B cell (primary cell): ENCODE measurements at regions not wholly inside any gene's neighbourhood (a gene's known extent, or its start where the extent isn't known, plus 50 kb on each side); places are given as distances from the start of the nearest gene placed in this dataset.
"Not testable (repeated sequence)": the region's sequence is repeated elsewhere in the genome, so short reads cannot be mapped to it uniquely, and the experiment has no call there.

Experiments
- ATAC-seq: fragments of 200-7000 bp; cut with Tn5 transposase; one replicate; pipeline ENCODE4 v1.10.0; 2021; ENCODE audit warnings: low read depth, mild to moderate bottlenecking, moderate number of reproducible peaks, moderate library complexity
- CTCF ChIA-PET: fragments of 350-600 bp; sonication (Branson Sonifier 250); formaldehyde crosslinking; loops from one replicate; lab custom pipeline; 2021; ENCODE audit warnings: antibody characterized with exemption, inconsistent platforms; lab: Charles Lee
- POLR2A ChIA-PET: fragments of 350-600 bp; sonication (Branson Sonifier 250); formaldehyde crosslinking; loops from one replicate; lab custom pipeline; 2021; ENCODE audit warnings: antibody characterized with exemption; lab: Charles Lee
- DNase-seq: peaks from one replicate; pipeline ENCODE4 v3.0.0; 2013
- H2AFZ ChIP-seq: 2 replicates; pipeline ENCODE4 v1.6.1; 2012; ENCODE audit warnings: mild to moderate bottlenecking, low read depth, low read length; ENCODE audit not compliant: insufficient read depth, poor library complexity, severe bottlenecking
- H3K27ac ChIP-seq, 2 donors: 1 replicate in 1 of 2; 2 replicates in 1 of 2; pipeline ENCODE4 v1.5.1; 2012 to 2013; ENCODE audit warnings: low read length in 2 of 2, mild to moderate bottlenecking in 2 of 2, moderate library complexity in 1 of 2
- H3K27me3 ChIP-seq, 4 experiments: fragments of 200-600 bp in 1 of 4; sonication (generic) in 1 of 4; replicated peaks in 1 of 4; 1 replicate in 2 of 4; 2 replicates in 2 of 4; pipeline versions ENCODE4 v1.6.1 to v1.7.0; 2013 to 2016; ENCODE audit warnings: low read length in 3 of 4, mild to moderate bottlenecking in 2 of 4, mixed read lengths in 1 of 4, moderate library complexity in 1 of 4; ENCODE audit not compliant: insufficient read depth in 4 of 4, control insufficient read depth in 3 of 4; ENCODE audit errors: control extremely low read depth in 1 of 4
- H3K36me3 ChIP-seq, 2 experiments: replicated peaks in 1 of 2; 1 replicate in 1 of 2; 2 replicates in 1 of 2; pipeline versions ENCODE4 v1.6.1 to v1.7.1; 2013; ENCODE audit warnings: low read length in 1 of 2; ENCODE audit not compliant: insufficient read depth in 2 of 2, control insufficient read depth in 1 of 2; ENCODE audit errors: control extremely low read depth in 1 of 2, extremely low read depth in 1 of 2
- H3K4me1 ChIP-seq, 2 donors: fragments of 200-600 bp in 1 of 2; sonication (generic) in 1 of 2; 1 replicate in 1 of 2; 2 replicates in 1 of 2; pipeline versions ENCODE4 v1.5.1 to v1.6.1; 2013 to 2017; ENCODE audit warnings: low read length in 2 of 2; ENCODE audit not compliant: control insufficient read depth in 2 of 2, insufficient read depth in 2 of 2
- H3K4me2 ChIP-seq: replicated peaks from 2 replicates; pipeline ENCODE3; 2012; ENCODE audit warnings: mild to moderate bottlenecking, low read depth, low read length; ENCODE audit not compliant: poor library complexity, severe bottlenecking
- H3K4me3 ChIP-seq, 5 experiments: fragments of 200-600 bp in 1 of 5; sonication (generic) in 1 of 5; 1 replicate in 3 of 5; 2 replicates in 2 of 5; pipeline versions ENCODE4 v1.5.1 to v1.7.0; 2011 to 2016; ENCODE audit warnings: low read length in 4 of 5, mild to moderate bottlenecking in 4 of 5, low read depth in 2 of 5, control low read depth in 1 of 5, moderate library complexity in 1 of 5; ENCODE audit not compliant: insufficient read depth in 1 of 5; ENCODE audit errors: control extremely low read depth in 1 of 5, extremely low read depth in 1 of 5
- H3K79me2 ChIP-seq: fragments of 200-600 bp; sonication (generic); one replicate; pipeline ENCODE4 v1.6.0; 2016; ENCODE audit warnings: low read length; ENCODE audit not compliant: control insufficient read depth, insufficient read depth
- H3K9ac ChIP-seq: fragments of 200-600 bp; sonication (generic); 2 replicates; pipeline ENCODE4 v1.6.1; 2017; ENCODE audit warnings: mild to moderate bottlenecking, low read length, moderate library complexity
- H3K9me3 ChIP-seq, 3 donors: one replicate each; pipeline versions ENCODE4 v1.6.1 to v1.7.1; 2013; ENCODE audit warnings: low read length in 2 of 3; ENCODE audit not compliant: control insufficient read depth in 2 of 3, insufficient read depth in 1 of 3; ENCODE audit errors: control extremely low read depth in 1 of 3
- H4K20me1 ChIP-seq: 2 replicates; pipeline ENCODE4 v1.6.0; 2012; ENCODE audit warnings: mild to moderate bottlenecking, low read length; ENCODE audit not compliant: insufficient read depth, control insufficient read depth, poor library complexity, severe bottlenecking
- H3K27ac Mint-ChIP-seq: one replicate; pipeline ENCODE4 v1.8.0; 2021; ENCODE audit warnings: mixed read lengths
- H3K27me3 Mint-ChIP-seq: one replicate; pipeline ENCODE4 v1.8.0; 2021; ENCODE audit warnings: mixed read lengths
- H3K4me1 Mint-ChIP-seq: one replicate; pipeline ENCODE4 v1.8.0; 2021; ENCODE audit warnings: mixed read lengths
- H3K4me3 Mint-ChIP-seq: one replicate; pipeline ENCODE4 v1.8.0; 2021; ENCODE audit warnings: mixed read lengths
- H3K9me3 Mint-ChIP-seq: one replicate; pipeline ENCODE4 v1.8.0; 2022; ENCODE audit warnings: mixed read lengths; ENCODE audit not compliant: insufficient read depth
- EZH2 ChIP-seq: IDR thresholded peaks from 2 replicates; pipeline ENCODE4 v1.6.1; 2012; ENCODE audit warnings: borderline replicate concordance, low read depth, mild to moderate bottlenecking, moderate library complexity, low read length; ENCODE audit not compliant: insufficient read depth, poor library complexity, severe bottlenecking
- WGBS: methylation state at CpG from one replicate; pipeline ENCODE4 v1.1.5; 2013; ENCODE audit warnings: missing lambda C conversion rate; ENCODE audit not compliant: insufficient coverage; 5-methylcytosine and 5-hydroxymethylcytosine counted together
- intact Hi-C: fragments of 100-400 bp; cut with micrococcal nuclease; formaldehyde crosslinking; loops from one replicate; pipeline ENCODE4 v1.10.0; 2022
- TF ChIP-seq, protein P1 (sequence below): fragments of 200-600 bp; IDR thresholded peaks from one replicate; pipeline ENCODE4 v1.8.0; 2022; ENCODE audit warnings: antibody characterized with exemption, mild to moderate bottlenecking

DNA sequence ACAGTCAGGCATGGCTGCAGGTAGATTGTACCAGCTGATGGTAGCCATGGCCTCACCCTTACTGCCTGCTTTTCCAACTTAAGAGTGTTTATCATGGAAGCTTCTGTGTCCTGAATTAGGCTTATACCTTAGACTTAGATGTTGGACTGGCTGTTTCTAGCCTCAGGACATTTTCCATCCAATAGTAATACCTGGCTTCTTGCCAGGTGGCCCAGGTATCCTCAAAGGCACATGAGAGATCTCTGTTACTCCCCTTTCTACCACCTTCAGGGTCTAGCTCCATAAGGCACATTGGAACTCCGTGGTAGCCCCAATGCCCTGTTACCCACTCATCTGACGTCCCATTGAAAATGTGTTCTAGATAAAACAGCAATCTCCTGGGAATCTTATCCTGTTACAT lies 407.5 kb downstream of the SPRY2 start:
- 40% methylated on average over 1 of the region's 2 CpGs for WGBS
- Histone ChIP-seq H3K9me3 (peaks cover 0 to 3% (median 0%) of the 10 kb centered on the region in 3 donors), H3K4me3 (no peak overlapping the region), H3K4me1 (no peaks in the 10 kb centered on the region), H3K27ac (no peak overlapping the region), H3K9ac (no peak overlapping the region), H3K79me2 (no peaks in the 10 kb centered on the region), H4K20me1 (no peaks in the 10 kb centered on the region), H2AFZ (no peak overlapping the region), H3K4me2 (no peak overlapping the region), H3K36me3 (no peaks in the 10 kb centered on the region), H3K27me3 (no peaks in the 10 kb centered on the region)
- POLR2A ChIA-PET: no interaction called here
- CTCF ChIA-PET: no interaction called here
- no peak overlapping the region for H3K27ac Mint-ChIP-seq
- intact Hi-C loops: no loop called here
- TF ChIP-seq, protein P1, sequence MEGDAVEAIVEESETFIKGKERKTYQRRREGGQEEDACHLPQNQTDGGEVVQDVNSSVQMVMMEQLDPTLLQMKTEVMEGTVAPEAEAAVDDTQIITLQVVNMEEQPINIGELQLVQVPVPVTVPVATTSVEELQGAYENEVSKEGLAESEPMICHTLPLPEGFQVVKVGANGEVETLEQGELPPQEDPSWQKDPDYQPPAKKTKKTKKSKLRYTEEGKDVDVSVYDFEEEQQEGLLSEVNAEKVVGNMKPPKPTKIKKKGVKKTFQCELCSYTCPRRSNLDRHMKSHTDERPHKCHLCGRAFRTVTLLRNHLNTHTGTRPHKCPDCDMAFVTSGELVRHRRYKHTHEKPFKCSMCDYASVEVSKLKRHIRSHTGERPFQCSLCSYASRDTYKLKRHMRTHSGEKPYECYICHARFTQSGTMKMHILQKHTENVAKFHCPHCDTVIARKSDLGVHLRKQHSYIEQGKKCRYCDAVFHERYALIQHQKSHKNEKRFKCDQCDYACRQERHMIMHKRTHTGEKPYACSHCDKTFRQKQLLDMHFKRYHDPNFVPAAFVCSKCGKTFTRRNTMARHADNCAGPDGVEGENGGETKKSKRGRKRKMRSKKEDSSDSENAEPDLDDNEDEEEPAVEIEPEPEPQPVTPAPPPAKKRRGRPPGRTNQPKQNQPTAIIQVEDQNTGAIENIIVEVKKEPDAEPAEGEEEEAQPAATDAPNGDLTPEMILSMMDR: no peak
- no peak for TF ChIP-seq EZH2
- no peak overlapping the region for H3K4me3 Mint-ChIP-seq
- H3K4me1 Mint-ChIP-seq: no peaks in the 10 kb centered on the region
- DNase-seq: no peak
- no peaks in the 10 kb centered on the region for H3K9me3 Mint-ChIP-seq
- no peak for ATAC-seq
- H3K27me3 Mint-ChIP-seq: no peaks in the 10 kb centered on the region

DNA sequence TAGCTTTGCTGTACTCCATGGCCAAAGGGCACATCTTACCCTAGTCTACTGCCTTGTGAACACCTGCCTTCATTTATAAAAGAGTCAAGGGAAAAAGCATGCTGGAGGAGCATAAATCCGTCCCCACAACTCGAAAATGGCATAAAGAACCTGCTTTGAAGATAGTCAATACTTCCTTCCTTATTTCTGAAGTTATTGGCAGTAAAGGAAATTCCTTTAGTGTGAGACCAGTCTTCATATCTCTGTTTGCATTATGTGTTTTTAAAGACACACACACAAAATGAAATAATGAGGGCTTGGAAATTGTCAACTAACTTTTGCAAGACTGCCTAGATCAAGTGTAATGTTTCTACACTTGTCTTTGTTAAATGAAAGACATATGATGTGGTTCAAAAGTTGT lies 408.4 kb downstream of the SPRY2 start:
- no peak overlapping the region for H3K4me3 Mint-ChIP-seq
- no peaks in the 10 kb centered on the region for H3K27me3 Mint-ChIP-seq
- Histone ChIP-seq H4K20me1 (no peaks in the 10 kb centered on the region), H3K36me3 (no peaks in the 10 kb centered on the region), H3K4me1 (no peaks in the 10 kb centered on the region), H3K4me2 (no peak overlapping the region), H3K4me3 (no peak overlapping the region), H3K9ac (no peak overlapping the region), H3K79me2 (no peaks in the 10 kb centered on the region), H3K27me3 (no peaks in the 10 kb centered on the region), H3K9me3 (peaks cover 0 to 3% (median 0%) of the 10 kb centered on the region in 3 donors), H3K27ac (no peak overlapping the region), H2AFZ (no peak overlapping the region)
- POLR2A ChIA-PET: no interaction called here
- H3K4me1 Mint-ChIP-seq: no peaks in the 10 kb centered on the region
- DNase-seq: no peak
- no peak overlapping the region for H3K27ac Mint-ChIP-seq
- ATAC-seq: no peak
- intact Hi-C loops: no loop called here
- no CpG with 5 or more reads among the region's 2 CpGs for WGBS
- TF ChIP-seq, protein P1: no peak
- no peak for TF ChIP-seq EZH2
- H3K9me3 Mint-ChIP-seq: no peaks in the 10 kb centered on the region
- CTCF ChIA-PET: no interaction called here

DNA sequence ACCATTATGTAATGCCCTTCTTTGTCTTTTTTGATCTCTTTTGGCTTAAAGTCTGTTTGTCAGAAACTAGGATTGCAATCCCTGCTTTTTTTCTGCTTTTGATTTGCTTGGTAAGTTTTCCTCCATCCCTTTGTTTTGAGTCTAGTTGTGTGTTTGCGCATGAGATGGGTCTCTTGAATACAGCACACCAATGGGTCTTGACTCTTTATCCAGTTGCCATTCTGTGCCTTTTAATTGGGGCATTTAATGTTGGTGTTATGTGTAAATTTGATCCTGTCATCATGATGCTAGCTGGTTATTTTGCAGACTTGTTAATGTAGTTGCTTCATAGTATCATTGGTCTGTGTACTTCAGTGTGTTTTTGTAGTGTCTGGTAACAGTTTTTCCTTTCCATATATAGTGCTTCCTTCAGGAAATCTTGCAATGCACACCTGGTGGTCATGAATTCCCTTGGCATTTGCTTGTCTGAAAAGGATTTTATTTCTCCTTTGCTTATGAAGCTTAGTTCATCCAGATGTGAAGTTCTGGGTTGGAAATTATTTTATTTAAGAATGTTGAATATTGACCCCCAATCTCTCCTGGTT lies 416.9 kb downstream of the SPRY2 start:
- DNase-seq: not testable (repeated sequence)

More for the DNA sequence above, 416.9 kb downstream of the SPRY2 start:
- H3K4me3 Mint-ChIP-seq, H3K9me3 Mint-ChIP-seq, H3K4me1 Mint-ChIP-seq, H2AFZ ChIP-seq, POLR2A ChIA-PET, H3K27ac Mint-ChIP-seq, H3K9ac ChIP-seq, H4K20me1 ChIP-seq, H3K36me3 ChIP-seq, H3K4me2 ChIP-seq, H3K79me2 ChIP-seq, CTCF ChIA-PET, H3K27me3 Mint-ChIP-seq, H3K4me1 ChIP-seq, intact Hi-C loops, ATAC-seq, H3K4me3 ChIP-seq, H3K27me3 ChIP-seq, H3K27ac ChIP-seq: not testable (repeated sequence)
- WGBS: 100% methylated on average over 1 of the region's 1 CpG
- H3K9me3 ChIP-seq: peaks cover 2 to 12% (median 3%) of the 10 kb centered on the region in 3 donors
